Esophagus squamous epithelium (tissue), 5 donors: ENCODE measurements at regions not wholly inside any gene's neighbourhood (a gene's known extent, or its start where the extent isn't known, plus 50 kb on each side); places are given as distances from the start of the nearest gene placed in this dataset.

Source experiments
- DNase-seq: peaks from one replicate; lab custom pipeline; 2025; lab: John Stamatoyannopoulos, UW
- H3K27ac ChIP-seq, 4 donors: fragments of 200-600 bp; sonication (generic); one replicate each; pipeline ENCODE4 v1.5.1; 2016 to 2019; ENCODE audit warnings: mild to moderate bottlenecking in 1 of 4
- H3K27me3 ChIP-seq, 4 donors: fragments of 200-600 bp; sonication (generic); 1 replicate in 3 of 4; 2 replicates in 1 of 4; pipeline versions ENCODE4 v1.5.1 to v1.6.0; 2017 to 2021; ENCODE audit warnings: antibody characterized with exemption in 1 of 4
- H3K36me3 ChIP-seq, 3 donors: fragments of 200-600 bp; sonication (generic); one replicate each; pipeline ENCODE4 v1.5.1; 2016 to 2019
- H3K4me1 ChIP-seq, 3 donors: fragments of 200-600 bp; sonication (generic); one replicate each; pipeline ENCODE4 v1.5.1; 2017 to 2019
- H3K4me3 ChIP-seq, 4 donors: fragments of 200-600 bp; sonication (generic); 1 replicate in 3 of 4; 2 replicates in 1 of 4; pipeline ENCODE4 v1.5.1; 2016 to 2019; ENCODE audit warnings: mild to moderate bottlenecking in 2 of 4, moderate library complexity in 1 of 4
- H3K9me3 ChIP-seq, 3 donors: fragments of 200-600 bp; sonication (generic); one replicate each; pipeline ENCODE4 v1.5.1; 2016 to 2019
- CTCF ChIP-seq, 6 experiments: fragments of 450-650 bp in 4 of 6; fragments of 200-600 bp in 2 of 6; sonication (generic) in 2 of 6; IDR thresholded peaks; one replicate each; pipeline ENCODE4 v1.5.1; 2016 to 2019; ENCODE audit warnings: antibody characterized with exemption in 6 of 6, mild to moderate bottlenecking in 4 of 6, moderate library complexity in 4 of 6
- POLR2A ChIP-seq, 4 donors: fragments of 450-650 bp; IDR thresholded peaks; one replicate each; pipeline ENCODE4 v1.6.1; 2017; ENCODE audit warnings: antibody characterized with exemption in 4 of 4, mild to moderate bottlenecking in 4 of 4, moderate library complexity in 3 of 4
- WGBS, 2 donors: methylation state at CpG; one replicate each; pipeline ENCODE4 v1.1.5; 2018; 5-methylcytosine and 5-hydroxymethylcytosine counted together
- intact Hi-C: fragments of 100-400 bp; cut with DNase I; formaldehyde crosslinking; loops from one replicate; pipeline ENCODE4 v1.15.0; 2022
- donor health status: DM: yes; HTN: yes; CAD: no.

- WGBS, 2 donors: 79 to 82% methylated on average over 3 of the region's 3 CpGs
- Histone ChIP-seq H3K9me3 (no peaks in the 10 kb centered on the region), H3K4me1 (peaks cover 0 to 12% (median 3%) of the 10 kb centered on the region in 3 donors), H3K27ac (no peak overlapping the region), H3K4me3 (no peak overlapping the region), H3K27me3 (peaks cover 0 to 39% (median 0%) of the 10 kb centered on the region in 4 donors), H3K36me3 (no peaks in the 10 kb centered on the region)
- intact Hi-C loops: no loop called here
- no peak for DNase-seq
- TF ChIP-seq POLR2A (IDR thresholded peaks at IDR 0.05): no peak
- TF ChIP-seq CTCF (IDR thresholded peaks at IDR 0.05): no peak
Observed at GRCh38 chr20:57111028-57111373, 155.4 kb downstream of the BMP7 start.

- Histone ChIP-seq H3K4me3 (no peak overlapping the region), H3K27ac (no peak overlapping the region), H3K27me3 (peaks cover 0 to 39% (median 0%) of the 10 kb centered on the region in 4 donors), H3K4me1 (peaks cover 0 to 12% (median 3%) of the 10 kb centered on the region in 3 donors), H3K36me3 (no peaks in the 10 kb centered on the region), H3K9me3 (no peaks in the 10 kb centered on the region)
- no peak for DNase-seq
- 93% methylated on average over 6 of the region's 8 CpGs; no CpG with 5 or more reads in 1 of the 2 donors for WGBS, 2 donors
- intact Hi-C loops: no loop called here
- TF ChIP-seq POLR2A (IDR thresholded peaks at IDR 0.05) (no peak), CTCF (IDR thresholded peaks at IDR 0.05) (no peak)
Observed at GRCh38 chr20:57112448-57112847, 154.0 kb downstream of the BMP7 start.

- 54 to 65% methylated on average over 4 to 7 of the region's 8 CpGs for WGBS, 2 donors
- H3K4me3 ChIP-seq: no peak overlapping the region
- no peak for DNase-seq
- no peaks in the 10 kb centered on the region for H3K36me3 ChIP-seq
- no peaks in the 10 kb centered on the region for H3K9me3 ChIP-seq
- H3K4me1 ChIP-seq: peaks cover 0 to 4% (median 0%) of the 10 kb centered on the region in 3 donors
- intact Hi-C loops: no loop called here
- TF ChIP-seq POLR2A (IDR thresholded peaks at IDR 0.05): no peak
- no peak for TF ChIP-seq CTCF (IDR thresholded peaks at IDR 0.05)
- peaks cover 0 to 30% (median 0%) of the 10 kb centered on the region in 4 donors for H3K27me3 ChIP-seq
- no peak overlapping the region for H3K27ac ChIP-seq
Observed at GRCh38 chr20:57114290-57115005, 152.0 kb downstream of the BMP7 start.

GRCh38 chr20:57117296-57117695 lies 149.1 kb downstream of the BMP7 start:
- no peak for DNase-seq
- Histone ChIP-seq H3K36me3 (no peaks in the 10 kb centered on the region), H3K27ac (no peak overlapping the region), H3K4me3 (no peak overlapping the region), H3K27me3 (peaks cover 0 to 34% (median 0%) of the 10 kb centered on the region in 4 donors), H3K4me1 (no peaks in the 10 kb centered on the region), H3K9me3 (no peaks in the 10 kb centered on the region)
- intact Hi-C loops: no loop called here
- WGBS, 2 donors: 90% methylated on average over 2 of the region's 7 CpGs; no CpG with 5 or more reads in 1 of the 2 donors
- TF ChIP-seq POLR2A (IDR thresholded peaks at IDR 0.05) (no peak), CTCF (IDR thresholded peaks at IDR 0.05) (no peak)

- Histone ChIP-seq H3K9me3 (no peaks in the 10 kb centered on the region), H3K36me3 (no peaks in the 10 kb centered on the region), H3K4me1 (no peaks in the 10 kb centered on the region), H3K27ac (no peak overlapping the region), H3K27me3 (peaks cover 0 to 34% (median 0%) of the 10 kb centered on the region in 4 donors), H3K4me3 (no peak overlapping the region)
- 88% methylated on average over 6 of the region's 21 CpGs; no CpG with 5 or more reads in 1 of the 2 donors for WGBS, 2 donors
- intact Hi-C loops: no loop called here
- TF ChIP-seq POLR2A (IDR thresholded peaks at IDR 0.05) (no peak), CTCF (IDR thresholded peaks at IDR 0.05) (no peak)
- no peak for DNase-seq
Observed at GRCh38 chr20:57118107-57118769, 148.2 kb downstream of the BMP7 start.
